GM19397 (cell line): ENCODE measurements at regions not wholly inside any gene's neighbourhood (a gene's known extent, or its start where the extent isn't known, plus 50 kb on each side); places are given as distances from the start of the nearest gene placed in this dataset.
"Not testable (repeated sequence)": the region's sequence is repeated elsewhere in the genome, so short reads cannot be mapped to it uniquely, and the experiment has no call there.

Source experiments
- ATAC-seq: cut with Tn5 transposase; IDR thresholded peaks from one replicate; pipeline ENCODE4 v1.9.1; 2021; ENCODE audit warnings: mild to moderate bottlenecking, moderate library complexity; ENCODE audit not compliant: unreplicated experiment

GRCh38 chr15:79538527-79538926 lies 106.4 kb downstream of the MINAR1 start:
- no peak for ATAC-seq

- ATAC-seq = no peak
Observed at GRCh38 chr15:79539401-79539800, 107.3 kb downstream of the MINAR1 start.

GRCh38 chr15:79540551-79540950 lies 108.4 kb downstream of the MINAR1 start:
- ATAC-seq = no peak

GRCh38 chr15:79541196-79541595 lies 109.1 kb downstream of the MINAR1 start:
- ATAC-seq = no peak

- ATAC-seq = no peak
Observed at GRCh38 chr15:79543097-79543496, 111.0 kb downstream of the MINAR1 start.

- no peak for ATAC-seq
Observed at GRCh38 chr15:79549196-79549595, 117.1 kb downstream of the MINAR1 start.

GRCh38 chr15:79560384-79560783 lies 128.2 kb downstream of the MINAR1 start:
- no peak for ATAC-seq

- no peak for ATAC-seq
Observed at GRCh38 chr15:79561982-79562381, 129.8 kb downstream of the MINAR1 start.

- no peak for ATAC-seq
Observed at GRCh38 chr15:79562403-79562815, 130.3 kb downstream of the MINAR1 start.

- no peak for ATAC-seq
Observed at GRCh38 chr15:79562899-79563298, 130.8 kb downstream of the MINAR1 start.

- no peak for ATAC-seq
Observed at GRCh38 chr15:79570004-79570403, 137.9 kb downstream of the MINAR1 start.

GRCh38 chr15:79572691-79573404 lies 140.7 kb downstream of the MINAR1 start:
- no peak for ATAC-seq

GRCh38 chr15:79574431-79575273 lies 142.5 kb downstream of the MINAR1 start:
- not testable (repeated sequence) for ATAC-seq

GRCh38 chr15:79582650-79583049 lies 150.5 kb downstream of the MINAR1 start:
- ATAC-seq = no peak

GRCh38 chr15:79592126-79592525 lies 160.0 kb downstream of the MINAR1 start:
- ATAC-seq = no peak

GRCh38 chr15:79593119-79593869 lies 161.2 kb downstream of the MINAR1 start:
- no peak for ATAC-seq

GRCh38 chr15:79595306-79595705 lies 163.2 kb downstream of the MINAR1 start:
- ATAC-seq = no peak

GRCh38 chr15:79595995-79596622 lies 164.0 kb downstream of the MINAR1 start:
- ATAC-seq = peak; percentile 84

- no peak for ATAC-seq
Observed at GRCh38 chr15:79598639-79599038, 166.5 kb downstream of the MINAR1 start.

- no peak for ATAC-seq
Observed at GRCh38 chr15:79601405-79602086, 169.4 kb downstream of the MINAR1 start.
